ENCODE measurements at regions not wholly inside any gene's neighbourhood (a gene's known extent, or its start where the extent isn't known, plus 50 kb on each side); places are given as distances from the start of the nearest gene placed in this dataset.

GRCh38 chr10:128281861-128282260 lies 155.6 kb upstream of the MKI67 start:
- H3K79me1 ChIP-seq (replicated peaks; ENCODE audit: low read length, poor library complexity, severe bottlenecking) = no peaks in the 10 kb centered on the region

GRCh38 chr10:128286141-128286761 lies 160.0 kb upstream of the MKI67 start:
- Histone ChIP-seq H2AK5ac (ENCODE audit: low read length, severe bottlenecking) (no peak overlapping the region), H3K79me1 (replicated peaks; ENCODE audit: low read length, poor library complexity, severe bottlenecking) (no peaks in the 10 kb centered on the region), H2BK120ac (ENCODE audit: low read depth, low read length) (no peak overlapping the region), H3K23ac (ENCODE audit: low read length in 2 of 2) (no peak overlapping the region), H2BK12ac (ENCODE audit: low read length in 2 of 2) (no peak overlapping the region), H3K18ac (ENCODE audit: low read depth in 1 of 2, low read length in 2 of 2) (no peak overlapping the region), H3K4me3 (ENCODE audit: insufficient read depth in 1 of 2, low read depth in 1 of 2, low read length in 2 of 2) (no peak overlapping the region), H3K27me3 (ENCODE audit: control insufficient read depth in 1 of 2, insufficient read depth in 1 of 2, low read length in 2 of 2) (peaks cover 14 to 54% of the 10 kb centered on the region in 2 experiments), H2BK5ac (ENCODE audit: low read depth, low read length, poor library complexity, severe bottlenecking) (no peak overlapping the region), H3K14ac (ENCODE audit: low read length in 2 of 2) (no peak overlapping the region), H3K4me2 (ENCODE audit: low read length, poor library complexity, severe bottlenecking) (no peak overlapping the region), H3K9me3 (ENCODE audit: control insufficient read depth, low read length) (peaks cover 7% of the 10 kb centered on the region), H3K27ac (ENCODE audit: low read length, poor library complexity, severe bottlenecking) (no peak overlapping the region), H2BK15ac (ENCODE audit: low read depth, poor library complexity, severe bottlenecking) (no peak overlapping the region), H3K9ac (ENCODE audit: low read length) (no peak overlapping the region), H3K36me3 (ENCODE audit: control insufficient read depth in 1 of 2, insufficient read depth in 2 of 2, low read depth in 1 of 2, low read length in 2 of 2) (no peaks in the 10 kb centered on the region), H3K4me1 (ENCODE audit: control insufficient read depth, insufficient read depth, low read depth, low read length) (no peaks in the 10 kb centered on the region), H4K91ac (ENCODE audit: low read length) (no peak overlapping the region), H4K8ac (ENCODE audit: low read length) (no peak overlapping the region), H2AFZ (ENCODE audit: low read depth, low read length) (no peak overlapping the region), H3K4ac (ENCODE audit: low read depth in 1 of 2, low read length in 2 of 2) (no peak overlapping the region)
- WGBS = 46% methylated on average over 21 of the region's 22 CpGs
- no peak for DNase-seq

More at GRCh38 chr10:128281861-128282260, 155.6 kb upstream of the MKI67 start:
- H2AFZ ChIP-seq (ENCODE audit: low read depth, low read length) = no peak overlapping the region
- no peak overlapping the region for H2BK12ac ChIP-seq (ENCODE audit: low read length in 2 of 2)
- no peaks in the 10 kb centered on the region for H3K4me1 ChIP-seq (ENCODE audit: control insufficient read depth, insufficient read depth, low read depth, low read length)
- no peak overlapping the region for H2BK5ac ChIP-seq (ENCODE audit: low read depth, low read length, poor library complexity, severe bottlenecking)
- no peaks in the 10 kb centered on the region for H3K9me3 ChIP-seq (ENCODE audit: control insufficient read depth, low read length)
- peaks cover 5 to 46% of the 10 kb centered on the region in 2 experiments for H3K27me3 ChIP-seq (ENCODE audit: control insufficient read depth in 1 of 2, insufficient read depth in 1 of 2, low read length in 2 of 2)
- H4K8ac ChIP-seq (ENCODE audit: low read length) = no peak overlapping the region
- H3K23ac ChIP-seq (ENCODE audit: low read length in 2 of 2) = no peak overlapping the region
- H3K9ac ChIP-seq (ENCODE audit: low read length) = no peak overlapping the region
- H4K91ac ChIP-seq (ENCODE audit: low read length) = no peak overlapping the region
- H2AK5ac ChIP-seq (ENCODE audit: low read length, severe bottlenecking) = no peak overlapping the region
- H2BK15ac ChIP-seq (ENCODE audit: low read depth, poor library complexity, severe bottlenecking) = no peak overlapping the region
- DNase-seq = no peak
- WGBS = 93% methylated on average over 13 of the region's 14 CpGs
- H3K4ac ChIP-seq (ENCODE audit: low read depth in 1 of 2, low read length in 2 of 2) = no peak overlapping the region
- H3K4me2 ChIP-seq (ENCODE audit: low read length, poor library complexity, severe bottlenecking) = no peak overlapping the region
- no peak overlapping the region for H3K4me3 ChIP-seq (ENCODE audit: insufficient read depth in 1 of 2, low read depth in 1 of 2, low read length in 2 of 2)
- no peak overlapping the region for H3K14ac ChIP-seq (ENCODE audit: low read length in 2 of 2)
- H3K27ac ChIP-seq (ENCODE audit: low read length, poor library complexity, severe bottlenecking) = no peak overlapping the region
- no peak overlapping the region for H3K18ac ChIP-seq (ENCODE audit: low read depth in 1 of 2, low read length in 2 of 2)
- H2BK120ac ChIP-seq (ENCODE audit: low read depth, low read length) = no peak overlapping the region
- H3K36me3 ChIP-seq (ENCODE audit: control insufficient read depth in 1 of 2, insufficient read depth in 2 of 2, low read depth in 1 of 2, low read length in 2 of 2) = no peaks in the 10 kb centered on the region

GRCh38 chr10:128286762-128287500 lies 160.7 kb upstream of the MKI67 start:
- WGBS = 3% methylated on average over 39 of the region's 63 CpGs
- Histone ChIP-seq H3K23ac (ENCODE audit: low read length in 2 of 2) (no peak overlapping the region), H3K4me3 (ENCODE audit: insufficient read depth in 1 of 2, low read depth in 1 of 2, low read length in 2 of 2) (no peak overlapping the region), H3K4me1 (ENCODE audit: control insufficient read depth, insufficient read depth, low read depth, low read length) (no peaks in the 10 kb centered on the region), H2BK15ac (ENCODE audit: low read depth, poor library complexity, severe bottlenecking) (no peak overlapping the region), H3K14ac (ENCODE audit: low read length in 2 of 2) (no peak overlapping the region), H2AK5ac (ENCODE audit: low read length, severe bottlenecking) (no peak overlapping the region), H3K79me1 (replicated peaks; ENCODE audit: low read length, poor library complexity, severe bottlenecking) (no peaks in the 10 kb centered on the region), H2BK12ac (ENCODE audit: low read length in 2 of 2) (no peak overlapping the region), H3K27me3 (ENCODE audit: control insufficient read depth in 1 of 2, insufficient read depth in 1 of 2, low read length in 2 of 2) (peaks cover 14 to 56% of the 10 kb centered on the region in 2 experiments), H2AFZ (ENCODE audit: low read depth, low read length) (no peak overlapping the region), H4K8ac (ENCODE audit: low read length) (no peak overlapping the region), H3K4me2 (ENCODE audit: low read length, poor library complexity, severe bottlenecking) (no peak overlapping the region), H3K9me3 (ENCODE audit: control insufficient read depth, low read length) (peaks cover 7% of the 10 kb centered on the region), H3K4ac (ENCODE audit: low read depth in 1 of 2, low read length in 2 of 2) (no peak overlapping the region), H3K9ac (ENCODE audit: low read length) (no peak overlapping the region), H3K36me3 (ENCODE audit: control insufficient read depth in 1 of 2, insufficient read depth in 2 of 2, low read depth in 1 of 2, low read length in 2 of 2) (no peaks in the 10 kb centered on the region), H4K91ac (ENCODE audit: low read length) (no peak overlapping the region), H3K18ac (ENCODE audit: low read depth in 1 of 2, low read length in 2 of 2) (no peak overlapping the region), H2BK120ac (ENCODE audit: low read depth, low read length) (no peak overlapping the region), H2BK5ac (ENCODE audit: low read depth, low read length, poor library complexity, severe bottlenecking) (no peak overlapping the region), H3K27ac (ENCODE audit: low read length, poor library complexity, severe bottlenecking) (no peak overlapping the region)
- DNase-seq = no peak

- Histone ChIP-seq H3K4me1 (ENCODE audit: control insufficient read depth, insufficient read depth, low read depth, low read length) (no peaks in the 10 kb centered on the region), H2BK15ac (ENCODE audit: low read depth, poor library complexity, severe bottlenecking) (no peak overlapping the region)
- WGBS = 80% methylated on average over 6 of the region's 6 CpGs
Measured at GRCh38 chr10:128287921-128288320, 161.7 kb upstream of the MKI67 start.

More at GRCh38 chr10:128287921-128288320, 161.7 kb upstream of the MKI67 start:
- H3K18ac ChIP-seq (ENCODE audit: low read depth in 1 of 2, low read length in 2 of 2) = no peak overlapping the region
- no peak overlapping the region for H4K91ac ChIP-seq (ENCODE audit: low read length)
- no peak for DNase-seq
- H3K79me1 ChIP-seq (replicated peaks; ENCODE audit: low read length, poor library complexity, severe bottlenecking) = no peaks in the 10 kb centered on the region
- H3K4ac ChIP-seq (ENCODE audit: low read depth in 1 of 2, low read length in 2 of 2) = no peak overlapping the region
- H3K4me2 ChIP-seq (ENCODE audit: low read length, poor library complexity, severe bottlenecking) = no peak overlapping the region
- no peaks in the 10 kb centered on the region for H3K36me3 ChIP-seq (ENCODE audit: control insufficient read depth in 1 of 2, insufficient read depth in 2 of 2, low read depth in 1 of 2, low read length in 2 of 2)
- no peak overlapping the region for H3K23ac ChIP-seq (ENCODE audit: low read length in 2 of 2)
- no peak overlapping the region for H2AFZ ChIP-seq (ENCODE audit: low read depth, low read length)
- H3K27me3 ChIP-seq (ENCODE audit: control insufficient read depth in 1 of 2, insufficient read depth in 1 of 2, low read length in 2 of 2) = peaks cover 14 to 56% of the 10 kb centered on the region in 2 experiments
- no peak overlapping the region for H4K8ac ChIP-seq (ENCODE audit: low read length)
- H3K4me3 ChIP-seq (ENCODE audit: insufficient read depth in 1 of 2, low read depth in 1 of 2, low read length in 2 of 2) = no peak overlapping the region
- H3K9me3 ChIP-seq (ENCODE audit: control insufficient read depth, low read length) = peaks cover 7% of the 10 kb centered on the region
- no peak overlapping the region for H3K27ac ChIP-seq (ENCODE audit: low read length, poor library complexity, severe bottlenecking)
- H2BK12ac ChIP-seq (ENCODE audit: low read length in 2 of 2) = no peak overlapping the region
- no peak overlapping the region for H2BK120ac ChIP-seq (ENCODE audit: low read depth, low read length)
- no peak overlapping the region for H2BK5ac ChIP-seq (ENCODE audit: low read depth, low read length, poor library complexity, severe bottlenecking)
- no peak overlapping the region for H2AK5ac ChIP-seq (ENCODE audit: low read length, severe bottlenecking)
- no peak overlapping the region for H3K9ac ChIP-seq (ENCODE audit: low read length)
- H3K14ac ChIP-seq (ENCODE audit: low read length in 2 of 2) = no peak overlapping the region

Measured in mesenchymal stem cell (in vitro differentiated cells and primary cell).